ENCODE measurements at regions not wholly inside any gene's neighbourhood (a gene's known extent, or its start where the extent isn't known, plus 50 kb on each side); places are given as distances from the start of the nearest gene placed in this dataset.

GRCh38 chrX:98407584-98407983 is 1523.9 kb downstream of the RPA4 start:
- ATAC-seq (no peak), DNase-seq (ENCODE audit: low read depth, low spot score) (no peak)
- no peaks in the 10 kb centered on the region for H3K9me3 ChIP-seq (ENCODE audit: control insufficient read depth, insufficient read depth, low read depth, low read length)
- no peaks in the 10 kb centered on the region for H3K27me3 ChIP-seq (ENCODE audit: control insufficient read depth, insufficient read depth, low read length)
- H3K4me3 ChIP-seq (ENCODE audit: low read depth in 2 of 2, low read length in 2 of 2), result no peak overlapping the region
- H3K27ac ChIP-seq (ENCODE audit: low read length), result no peak overlapping the region
- intact Hi-C loops (cut with micrococcal nuclease; ENCODE audit: unreplicated experiment) (no loop called here), in situ Hi-C loops (cut with HindIII; ENCODE audit: low pct_unique_long_range_greater_than_20kb, low sequenced_read_pairs) (no loop called here)
- no TSS peak for BruUV-seq (replicated peaks)
- TF ChIP-seq TCF7L2 (IDR thresholded peaks at IDR 0.05; ENCODE audit: low read depth, low read length) (no peak), REST (IDR thresholded peaks at IDR 0.05; ENCODE audit: insufficient read depth in 1 of 2, low read depth in 2 of 2, low read length in 1 of 2) (no peak), CTCF (IDR thresholded peaks at IDR 0.05) (no peak), POLR2AphosphoS5 (IDR thresholded peaks at IDR 0.05; ENCODE audit: low read depth, low read length) (no peak), SIN3A (IDR thresholded peaks at IDR 0.05; ENCODE audit: borderline replicate concordance, insufficient read depth, low read depth, low read length) (no peak)
- no peaks in the 10 kb centered on the region for H3K4me1 ChIP-seq (ENCODE audit: control insufficient read depth, insufficient read depth, low read length)
- CTCF ChIA-PET, result no interaction called here
- POLR2A ChIA-PET, result no interaction called here
- H3K36me3 ChIP-seq (ENCODE audit: control insufficient read depth, insufficient read depth, low read length), result no peaks in the 10 kb centered on the region

- Histone ChIP-seq H3K4me1 (ENCODE audit: control insufficient read depth, insufficient read depth, low read length) (no peaks in the 10 kb centered on the region), H3K9me3 (ENCODE audit: control insufficient read depth, insufficient read depth, low read depth, low read length) (no peaks in the 10 kb centered on the region), H3K4me3 (ENCODE audit: low read depth in 2 of 2, low read length in 2 of 2) (no peak overlapping the region), H3K27ac (ENCODE audit: low read length) (no peak overlapping the region), H3K27me3 (ENCODE audit: control insufficient read depth, insufficient read depth, low read length) (no peaks in the 10 kb centered on the region), H3K36me3 (ENCODE audit: control insufficient read depth, insufficient read depth, low read length) (no peaks in the 10 kb centered on the region)
- in situ Hi-C loops (cut with HindIII; ENCODE audit: low pct_unique_long_range_greater_than_20kb, low sequenced_read_pairs) (no loop called here), intact Hi-C loops (cut with micrococcal nuclease; ENCODE audit: unreplicated experiment) (no loop called here)
- BruUV-seq (replicated peaks), result no TSS peak
- DNase-seq (ENCODE audit: low read depth, low spot score) (no peak), ATAC-seq (no peak)
- ChIA-PET POLR2A (no interaction called here), CTCF (no interaction called here)
- TF ChIP-seq TCF7L2 (IDR thresholded peaks at IDR 0.05; ENCODE audit: low read depth, low read length) (no peak), POLR2AphosphoS5 (IDR thresholded peaks at IDR 0.05; ENCODE audit: low read depth, low read length) (no peak), CTCF (IDR thresholded peaks at IDR 0.05) (no peak)
Observed at GRCh38 chrX:98409867-98410266, 1526.2 kb downstream of the RPA4 start.

- no TSS peak for BruUV-seq (replicated peaks)
- ATAC-seq (no peak), DNase-seq (ENCODE audit: low read depth, low spot score) (no peak)
- TF ChIP-seq CTCF (IDR thresholded peaks at IDR 0.05), result no peak
- TF ChIP-seq SIN3A (IDR thresholded peaks at IDR 0.05; ENCODE audit: borderline replicate concordance, insufficient read depth, low read depth, low read length), result no peak
- TF ChIP-seq REST (IDR thresholded peaks at IDR 0.05; ENCODE audit: insufficient read depth in 1 of 2, low read depth in 2 of 2, low read length in 1 of 2), result no peak
- no peak for TF ChIP-seq TCF7L2 (IDR thresholded peaks at IDR 0.05; ENCODE audit: low read depth, low read length)
- TF ChIP-seq POLR2AphosphoS5 (IDR thresholded peaks at IDR 0.05; ENCODE audit: low read depth, low read length), result no peak
- ChIA-PET POLR2A (no interaction called here), CTCF (no interaction called here)
- H3K36me3 ChIP-seq (ENCODE audit: control insufficient read depth, insufficient read depth, low read length), result no peaks in the 10 kb centered on the region
- no peak overlapping the region for H3K4me3 ChIP-seq (ENCODE audit: low read depth in 2 of 2, low read length in 2 of 2)
- H3K27me3 ChIP-seq (ENCODE audit: control insufficient read depth, insufficient read depth, low read length), result no peaks in the 10 kb centered on the region
- H3K27ac ChIP-seq (ENCODE audit: low read length), result no peak overlapping the region
- in situ Hi-C loops (cut with HindIII; ENCODE audit: low pct_unique_long_range_greater_than_20kb, low sequenced_read_pairs), result no loop called here
- H3K4me1 ChIP-seq (ENCODE audit: control insufficient read depth, insufficient read depth, low read length), result no peaks in the 10 kb centered on the region
- no peaks in the 10 kb centered on the region for H3K9me3 ChIP-seq (ENCODE audit: control insufficient read depth, insufficient read depth, low read depth, low read length)
- intact Hi-C loops (cut with micrococcal nuclease; ENCODE audit: unreplicated experiment), result no loop called here
Observed at GRCh38 chrX:98412058-98412457, 1528.3 kb downstream of the RPA4 start.
